ENCODE measurements at regions not wholly inside any gene's neighbourhood (a gene's known extent, or its start where the extent isn't known, plus 50 kb on each side); places are given as distances from the start of the nearest gene placed in this dataset.

DNA sequence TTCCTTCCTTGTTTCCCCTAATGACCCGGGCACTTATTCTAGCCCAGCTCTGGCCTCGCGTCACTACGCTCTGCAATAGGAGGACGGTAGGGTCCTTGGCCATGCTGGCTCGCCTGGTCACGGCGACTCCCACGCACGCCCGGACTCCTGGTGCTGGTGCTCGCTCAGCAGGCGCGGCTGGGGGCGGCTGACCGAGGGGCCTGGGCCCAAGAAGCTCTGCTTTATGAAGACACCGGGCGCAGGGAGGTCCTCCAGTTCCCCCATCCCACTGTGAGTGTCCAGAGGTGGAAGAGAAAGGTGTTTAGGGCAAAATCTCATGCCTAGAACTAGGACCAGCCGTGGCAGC is 54.2 kb upstream of the ZNF32 start:
- no peak for TF ChIP-seq POLR2AphosphoS5 (IDR thresholded peaks at IDR 0.05; ENCODE audit: low read depth, low read length)
- TF ChIP-seq, protein P1, sequence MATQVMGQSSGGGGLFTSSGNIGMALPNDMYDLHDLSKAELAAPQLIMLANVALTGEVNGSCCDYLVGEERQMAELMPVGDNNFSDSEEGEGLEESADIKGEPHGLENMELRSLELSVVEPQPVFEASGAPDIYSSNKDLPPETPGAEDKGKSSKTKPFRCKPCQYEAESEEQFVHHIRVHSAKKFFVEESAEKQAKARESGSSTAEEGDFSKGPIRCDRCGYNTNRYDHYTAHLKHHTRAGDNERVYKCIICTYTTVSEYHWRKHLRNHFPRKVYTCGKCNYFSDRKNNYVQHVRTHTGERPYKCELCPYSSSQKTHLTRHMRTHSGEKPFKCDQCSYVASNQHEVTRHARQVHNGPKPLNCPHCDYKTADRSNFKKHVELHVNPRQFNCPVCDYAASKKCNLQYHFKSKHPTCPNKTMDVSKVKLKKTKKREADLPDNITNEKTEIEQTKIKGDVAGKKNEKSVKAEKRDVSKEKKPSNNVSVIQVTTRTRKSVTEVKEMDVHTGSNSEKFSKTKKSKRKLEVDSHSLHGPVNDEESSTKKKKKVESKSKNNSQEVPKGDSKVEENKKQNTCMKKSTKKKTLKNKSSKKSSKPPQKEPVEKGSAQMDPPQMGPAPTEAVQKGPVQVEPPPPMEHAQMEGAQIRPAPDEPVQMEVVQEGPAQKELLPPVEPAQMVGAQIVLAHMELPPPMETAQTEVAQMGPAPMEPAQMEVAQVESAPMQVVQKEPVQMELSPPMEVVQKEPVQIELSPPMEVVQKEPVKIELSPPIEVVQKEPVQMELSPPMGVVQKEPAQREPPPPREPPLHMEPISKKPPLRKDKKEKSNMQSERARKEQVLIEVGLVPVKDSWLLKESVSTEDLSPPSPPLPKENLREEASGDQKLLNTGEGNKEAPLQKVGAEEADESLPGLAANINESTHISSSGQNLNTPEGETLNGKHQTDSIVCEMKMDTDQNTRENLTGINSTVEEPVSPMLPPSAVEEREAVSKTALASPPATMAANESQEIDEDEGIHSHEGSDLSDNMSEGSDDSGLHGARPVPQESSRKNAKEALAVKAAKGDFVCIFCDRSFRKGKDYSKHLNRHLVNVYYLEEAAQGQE (IDR thresholded peaks at IDR 0.05; ENCODE audit: insufficient read depth in 1 of 2, low read depth in 2 of 2, low read length in 1 of 2) = no peak
- TF ChIP-seq, protein P2, sequence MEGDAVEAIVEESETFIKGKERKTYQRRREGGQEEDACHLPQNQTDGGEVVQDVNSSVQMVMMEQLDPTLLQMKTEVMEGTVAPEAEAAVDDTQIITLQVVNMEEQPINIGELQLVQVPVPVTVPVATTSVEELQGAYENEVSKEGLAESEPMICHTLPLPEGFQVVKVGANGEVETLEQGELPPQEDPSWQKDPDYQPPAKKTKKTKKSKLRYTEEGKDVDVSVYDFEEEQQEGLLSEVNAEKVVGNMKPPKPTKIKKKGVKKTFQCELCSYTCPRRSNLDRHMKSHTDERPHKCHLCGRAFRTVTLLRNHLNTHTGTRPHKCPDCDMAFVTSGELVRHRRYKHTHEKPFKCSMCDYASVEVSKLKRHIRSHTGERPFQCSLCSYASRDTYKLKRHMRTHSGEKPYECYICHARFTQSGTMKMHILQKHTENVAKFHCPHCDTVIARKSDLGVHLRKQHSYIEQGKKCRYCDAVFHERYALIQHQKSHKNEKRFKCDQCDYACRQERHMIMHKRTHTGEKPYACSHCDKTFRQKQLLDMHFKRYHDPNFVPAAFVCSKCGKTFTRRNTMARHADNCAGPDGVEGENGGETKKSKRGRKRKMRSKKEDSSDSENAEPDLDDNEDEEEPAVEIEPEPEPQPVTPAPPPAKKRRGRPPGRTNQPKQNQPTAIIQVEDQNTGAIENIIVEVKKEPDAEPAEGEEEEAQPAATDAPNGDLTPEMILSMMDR (IDR thresholded peaks at IDR 0.05) = no peak
